A673 (cell line): ENCODE measurements at regions not wholly inside any gene's neighbourhood (a gene's known extent, or its start where the extent isn't known, plus 50 kb on each side); places are given as distances from the start of the nearest gene placed in this dataset.

ENCODE experiments used
- BruUV-seq: library from RNA; stranded (reverse); fragments of 400-500 nt; replicated peaks from 2 replicates; lab custom pipeline; 2021; lab: Mats Ljungman, UMichigan
- CTCF ChIA-PET: fragments of 300-600 bp; sonication (Branson Sonifier 250); formaldehyde crosslinking; loops from one replicate; lab custom pipeline; 2022; ENCODE audit warnings: antibody characterized with exemption; lab: Charles Lee
- POLR2A ChIA-PET: fragments of 300-600 bp; sonication (Branson Sonifier 250); formaldehyde crosslinking; loops from one replicate; lab custom pipeline; 2022; ENCODE audit warnings: antibody characterized with exemption; ENCODE audit not compliant: low non-redundant PET; lab: Charles Lee
- DNase-seq: peaks from one replicate; pipeline ENCODE4 v3.0.0-alpha.2; 2015; ENCODE audit warnings: low spot score
- H3K27ac ChIP-seq: fragments of 200-600 bp; sonication (generic); 2 replicates; pipeline ENCODE4 v1.5.1; 2016; ENCODE audit warnings: mixed run types, low read depth, mild to moderate bottlenecking, mixed read lengths, antibody characterized with exemption, low read length; ENCODE audit not compliant: poor library complexity, severe bottlenecking
- H3K27me3 ChIP-seq: fragments of 200-600 bp; sonication (generic); replicated peaks from 2 replicates; pipeline ENCODE4 v1.6.1; 2017; ENCODE audit warnings: mixed run types, low read depth, mild to moderate bottlenecking, mixed read lengths, antibody characterized with exemption, low read length; ENCODE audit not compliant: insufficient read depth, poor library complexity
- H3K36me3 ChIP-seq: fragments of 200-600 bp; sonication (generic); 2 replicates; pipeline ENCODE4 v1.6.1; 2016; ENCODE audit warnings: mixed run types, mild to moderate bottlenecking, mixed read lengths, antibody characterized with exemption, low read length; ENCODE audit not compliant: insufficient read depth, poor library complexity, severe bottlenecking
- H3K4me1 ChIP-seq: fragments of 200-600 bp; sonication (generic); 2 replicates; pipeline ENCODE4 v1.6.1; 2017; ENCODE audit warnings: mixed run types, mild to moderate bottlenecking, mixed read lengths, antibody characterized with exemption, low read length; ENCODE audit not compliant: insufficient read depth, poor library complexity, severe bottlenecking
- H3K4me3 ChIP-seq: fragments of 200-600 bp; sonication (generic); 2 replicates; pipeline ENCODE4 v1.5.1; 2016; ENCODE audit warnings: low read depth, mixed run types, mild to moderate bottlenecking, mixed read lengths, low read length; ENCODE audit not compliant: poor library complexity, severe bottlenecking
- H3K9me3 ChIP-seq: fragments of 200-600 bp; sonication (generic); 2 replicates; pipeline ENCODE4 v1.6.1; 2016; ENCODE audit warnings: mixed run types, low read depth, mild to moderate bottlenecking, mixed read lengths, antibody characterized with exemption, low read length; ENCODE audit not compliant: poor library complexity, severe bottlenecking
- CTCF ChIP-seq: fragments of 300-800, 200-600 bp; sonication (generic); conservative IDR thresholded peaks from 2 replicates; pipeline ENCODE4 v1.5.1; 2017; ENCODE audit warnings: low read depth, mild to moderate bottlenecking, antibody characterized with exemption, low read length, moderate library complexity, mixed read lengths
- EZH2 ChIP-seq: fragments of 200-600 bp; sonication (generic); IDR thresholded peaks from 2 replicates; pipeline ENCODE4 v1.6.1; 2017; ENCODE audit warnings: borderline replicate concordance, low read depth, mild to moderate bottlenecking, mixed read lengths, antibody characterized with exemption, low read length; ENCODE audit not compliant: poor library complexity, severe bottlenecking
- intact Hi-C: fragments of 100-400 bp; cut with micrococcal nuclease; formaldehyde crosslinking; loops from one replicate; pipeline ENCODE4 v1.10.0; 2022; ENCODE audit not compliant: unreplicated experiment

GRCh38 chr11:128005562-128005961 is 581.8 kb downstream of the ETS1 start:
- H3K27me3 ChIP-seq = peaks cover 20% of the 10 kb centered on the region
- TF ChIP-seq EZH2 (no peak), CTCF (no peak)
- no TSS peak for BruUV-seq
- no peak overlapping the region for H3K4me3 ChIP-seq
- POLR2A ChIA-PET = no interaction called here
- intact Hi-C loops = no loop called here
- no peak for DNase-seq
- no peaks in the 10 kb centered on the region for H3K36me3 ChIP-seq
- H3K27ac ChIP-seq = no peak overlapping the region
- H3K9me3 ChIP-seq = no peaks in the 10 kb centered on the region
- no peaks in the 10 kb centered on the region for H3K4me1 ChIP-seq
- CTCF ChIA-PET = no interaction called here

GRCh38 chr11:127998421-127998820 is 588.9 kb downstream of the ETS1 start:
- Histone ChIP-seq H3K27me3 (peaks cover 43% of the 10 kb centered on the region), H3K9me3 (no peaks in the 10 kb centered on the region), H3K27ac (no peak overlapping the region), H3K4me3 (no peak overlapping the region), H3K4me1 (no peaks in the 10 kb centered on the region), H3K36me3 (no peaks in the 10 kb centered on the region)
- intact Hi-C loops = no loop called here
- DNase-seq = no peak
- TF ChIP-seq EZH2 (no peak), CTCF (no peak)
- ChIA-PET POLR2A (no interaction called here), CTCF (no interaction called here)
- BruUV-seq = no TSS peak

GRCh38 chr11:127997594-127997993 is 589.8 kb downstream of the ETS1 start:
- Histone ChIP-seq H3K9me3 (no peaks in the 10 kb centered on the region), H3K4me1 (no peaks in the 10 kb centered on the region), H3K27me3 (peaks cover 46% of the 10 kb centered on the region), H3K4me3 (no peak overlapping the region), H3K36me3 (no peaks in the 10 kb centered on the region), H3K27ac (no peak overlapping the region)
- ChIA-PET POLR2A (no interaction called here), CTCF (no interaction called here)
- DNase-seq = no peak
- TF ChIP-seq CTCF (no peak), EZH2 (no peak)
- BruUV-seq = no TSS peak
- intact Hi-C loops = no loop called here
